H54 (cell line): ENCODE measurements at regions not wholly inside any gene's neighbourhood (a gene's known extent, or its start where the extent isn't known, plus 50 kb on each side); places are given as distances from the start of the nearest gene placed in this dataset.

Experiments used
- DNase-seq: peaks from one replicate; pipeline ENCODE4 v3.0.0; 2011; ENCODE audit warnings: low spot score, mixed read lengths; ENCODE audit not compliant: insufficient read length
- FAIRE-seq: peaks from 3 replicates; lab custom pipeline; 2011; peaks lifted over from hg19 to GRCh38; lab: Jason Lieb, UNC
- POLR2A ChIP-seq: IDR thresholded peaks from 2 replicates; pipeline ENCODE4 v1.6.1; 2011; ENCODE audit warnings: low read depth, mild to moderate bottlenecking, low read length

GRCh38 chr20:12371990-12372389 lies 454.3 kb downstream of the BTBD3 start:
- FAIRE-seq, result no peak
- TF ChIP-seq POLR2A, result no peak
- no peak for DNase-seq

GRCh38 chr20:12372557-12372956 lies 454.9 kb downstream of the BTBD3 start:
- TF ChIP-seq POLR2A, result no peak
- FAIRE-seq, result no peak
- no peak for DNase-seq

GRCh38 chr20:12375967-12376366 lies 458.3 kb downstream of the BTBD3 start:
- FAIRE-seq (no peak), DNase-seq (no peak)
- no peak for TF ChIP-seq POLR2A

DNA sequence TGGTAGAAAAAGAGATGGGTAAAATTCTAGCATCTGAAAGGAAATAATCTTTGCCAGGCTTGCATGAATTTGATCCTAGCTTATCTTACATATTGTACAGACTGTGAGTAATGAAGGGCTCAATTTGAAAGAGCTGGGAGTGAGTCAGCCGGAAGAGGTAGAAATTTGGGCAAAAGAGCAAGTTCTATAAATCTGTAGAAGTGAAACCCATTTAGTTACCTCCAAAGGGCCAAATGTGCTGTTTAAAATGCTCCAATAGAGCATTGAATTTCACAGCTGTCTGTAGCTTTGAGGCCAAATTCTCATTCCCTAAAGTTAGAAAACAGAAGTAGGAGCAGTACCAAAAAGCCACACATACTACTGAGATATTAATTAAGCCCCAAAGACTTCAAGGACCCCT lies 466.1 kb downstream of the BTBD3 start:
- TF ChIP-seq POLR2A, result no peak
- FAIRE-seq (no peak), DNase-seq (no peak)

- no peak for FAIRE-seq
- no peak for TF ChIP-seq POLR2A
- no peak for DNase-seq
These were observed 469.1 kb downstream of the BTBD3 start for GRCh38 chr20:12386821-12387220.

- FAIRE-seq (no peak), DNase-seq (no peak)
- TF ChIP-seq POLR2A, result no peak
These were observed 473.4 kb downstream of the BTBD3 start for GRCh38 chr20:12391099-12391498.

- DNase-seq (no peak), FAIRE-seq (no peak)
- no peak for TF ChIP-seq POLR2A
These were observed 477.1 kb downstream of the BTBD3 start for GRCh38 chr20:12394786-12395185.

- TF ChIP-seq POLR2A, result no peak
- DNase-seq (no peak), FAIRE-seq (no peak)
These were observed 477.7 kb downstream of the BTBD3 start for GRCh38 chr20:12395353-12395752.

DNA sequence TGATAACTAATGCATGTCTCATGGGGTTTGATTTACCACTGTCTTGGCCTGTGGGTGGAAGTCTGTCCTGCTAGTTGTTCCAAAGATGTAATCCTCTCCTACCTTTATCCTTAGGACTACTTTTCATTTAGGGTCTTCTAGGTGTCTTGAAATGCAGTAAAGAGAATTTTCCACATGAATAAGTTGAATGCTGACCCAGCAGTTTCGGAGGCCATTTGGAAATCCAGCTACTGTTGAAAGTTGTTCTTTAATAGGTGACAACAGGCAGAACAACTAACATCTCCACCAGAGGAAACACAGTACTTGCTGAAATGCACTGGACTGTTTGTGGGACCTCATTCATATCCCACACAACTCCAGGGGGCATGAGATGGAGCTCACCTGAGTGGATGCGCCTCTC lies 478.1 kb downstream of the BTBD3 start:
- DNase-seq (no peak), FAIRE-seq (no peak)
- no peak for TF ChIP-seq POLR2A

DNA sequence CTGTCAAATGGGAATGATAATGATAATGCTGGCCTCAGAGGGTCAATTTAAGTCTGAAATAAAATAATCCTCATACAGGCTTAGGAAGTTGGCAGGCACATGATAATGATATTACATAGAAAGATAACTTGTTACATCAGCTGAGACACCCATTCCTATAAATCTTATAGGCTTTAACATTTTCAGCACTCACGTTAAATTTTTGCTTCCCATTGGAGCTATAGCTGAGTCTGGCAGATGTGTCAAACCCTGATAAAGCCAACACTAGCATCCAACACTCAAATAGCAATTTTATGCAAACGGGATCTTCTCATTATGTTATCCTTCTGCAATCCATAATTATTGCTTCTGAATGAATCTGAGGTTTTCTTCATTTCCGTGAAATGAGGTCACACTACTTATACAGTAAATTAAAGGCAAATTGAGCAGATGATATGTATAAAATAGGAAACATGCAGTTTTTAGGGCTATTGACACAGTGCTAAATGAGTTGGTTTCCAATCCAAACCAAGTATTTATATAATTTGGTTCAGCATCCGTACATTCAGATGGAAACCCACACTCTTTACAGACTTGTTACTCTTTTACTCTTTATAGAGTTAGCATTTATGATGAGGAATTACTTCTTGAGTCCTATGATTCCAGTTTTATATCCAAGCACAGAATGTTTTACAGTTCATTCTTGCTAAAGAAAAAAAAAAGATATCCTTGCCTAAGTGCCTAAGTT lies 481.6 kb downstream of the BTBD3 start:
- no peak for TF ChIP-seq POLR2A
- DNase-seq, result no peak
- no peak for FAIRE-seq

DNA sequence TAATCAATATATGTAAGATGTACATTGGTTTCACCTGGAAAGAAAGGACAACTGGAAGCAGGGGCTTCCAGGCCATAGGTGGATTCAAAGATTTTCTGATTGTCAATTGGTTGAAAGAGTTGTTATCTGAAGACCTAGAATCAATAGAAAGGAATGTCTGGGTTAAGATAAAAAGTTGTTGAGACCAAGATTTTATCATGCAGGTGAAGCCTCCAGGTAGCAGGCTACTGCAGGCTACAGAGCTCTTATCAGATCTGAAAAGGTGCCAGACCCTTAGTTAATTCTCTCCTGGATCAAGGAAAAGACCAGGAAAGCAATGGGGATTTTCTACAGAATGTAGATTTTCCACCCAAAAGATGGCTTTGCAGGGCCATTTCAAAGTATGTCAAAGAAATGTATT lies 487.2 kb downstream of the BTBD3 start:
- DNase-seq (no peak), FAIRE-seq (no peak)
- TF ChIP-seq POLR2A, result no peak

DNA sequence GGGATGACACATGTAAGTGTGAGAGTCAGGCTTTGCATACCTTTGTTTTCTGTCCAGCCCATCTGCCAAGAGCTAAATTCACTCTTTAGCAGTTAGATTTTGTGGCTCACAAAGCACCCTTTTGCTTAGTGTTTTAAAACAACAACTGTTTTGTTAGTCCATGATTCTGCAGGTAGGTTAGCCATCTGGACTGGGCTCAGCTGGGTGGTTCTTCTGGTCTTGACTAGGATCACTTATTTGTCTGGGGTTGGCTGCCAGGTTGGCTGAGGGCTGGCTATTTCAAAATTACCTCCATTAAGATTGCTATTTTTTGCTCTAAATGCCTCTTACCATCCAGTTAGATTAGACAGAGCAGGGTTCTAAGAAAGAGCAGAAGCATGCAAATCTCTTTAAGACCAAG lies 489.3 kb downstream of the BTBD3 start:
- FAIRE-seq (no peak), DNase-seq (no peak)
- TF ChIP-seq POLR2A, result no peak

DNA sequence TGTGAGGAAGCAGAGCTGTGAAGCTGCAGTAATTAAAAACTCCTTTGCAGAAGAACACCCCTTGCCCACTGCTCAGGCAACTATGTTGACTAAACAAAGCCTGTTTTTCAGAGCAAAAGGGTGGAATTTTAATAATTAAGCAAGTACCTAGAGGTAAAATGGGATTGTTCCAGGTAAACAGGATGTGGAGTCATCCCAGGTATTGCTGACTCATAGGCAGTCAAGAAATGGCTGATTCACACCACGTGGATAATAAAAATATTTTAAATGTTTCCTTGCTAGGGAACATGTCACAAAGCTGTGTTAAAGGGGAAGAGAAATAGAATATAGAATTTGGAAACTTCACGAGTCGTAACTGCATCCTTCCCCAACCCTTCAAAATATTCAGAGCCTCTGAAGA lies 491.8 kb downstream of the BTBD3 start:
- DNase-seq (no peak), FAIRE-seq (no peak)
- TF ChIP-seq POLR2A, result no peak

- FAIRE-seq, result no peak
- no peak for TF ChIP-seq POLR2A
- DNase-seq, result no peak
These were observed 493.1 kb downstream of the BTBD3 start for GRCh38 chr20:12410783-12411182.

DNA sequence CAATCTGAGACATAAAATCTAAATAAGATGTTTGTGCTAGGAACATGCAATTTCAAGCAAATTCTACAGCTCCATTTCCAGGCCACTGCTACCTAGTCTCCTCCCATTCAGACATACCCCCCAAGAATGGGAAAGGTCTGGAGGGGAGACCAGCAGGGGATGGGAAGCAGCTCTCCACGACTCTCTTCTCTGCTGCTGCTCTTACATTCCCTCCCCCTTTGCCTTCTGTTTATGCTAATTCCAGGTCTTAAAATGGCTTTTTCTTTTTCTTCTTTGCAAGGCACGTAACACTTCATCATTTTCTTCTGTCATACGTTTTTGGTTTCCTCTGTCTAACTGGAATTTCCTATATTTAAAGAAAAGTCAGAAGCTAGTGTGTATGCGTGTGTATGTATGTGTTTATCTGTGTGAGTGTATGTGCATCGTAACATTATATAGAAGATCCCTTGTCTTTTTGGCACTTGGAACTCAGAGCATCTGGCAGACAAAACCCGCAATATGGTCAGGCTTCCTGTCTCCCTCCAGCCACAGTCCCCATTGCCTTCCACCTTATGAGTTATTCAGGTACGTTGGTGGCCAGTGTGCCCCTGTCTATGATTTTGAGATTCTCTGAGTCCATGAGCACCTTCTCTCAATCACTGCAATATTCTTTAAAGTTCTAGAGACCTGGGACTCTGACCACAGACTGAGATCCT lies 493.7 kb downstream of the BTBD3 start:
- no peak for TF ChIP-seq POLR2A
- no peak for FAIRE-seq
- DNase-seq, result no peak
